GM23338 (cell line): ENCODE measurements at regions not wholly inside any gene's neighbourhood (a gene's known extent, or its start where the extent isn't known, plus 50 kb on each side); places are given as distances from the start of the nearest gene placed in this dataset.

Source experiments
- ATAC-seq: fragments of 200-7000 bp; cut with Tn5 transposase; 3 replicates; pipeline ENCODE4 v1.9.1; 2020
- DNase-seq: peaks from one replicate; pipeline ENCODE4 v3.0.0-alpha.2; 2015; ENCODE audit warnings: low spot score
- H2AFZ ChIP-seq: fragments of 200-600 bp; sonication (generic); 2 replicates; pipeline ENCODE4 v1.8.0; 2016; ENCODE audit warnings: antibody characterized with exemption, mild to moderate bottlenecking, moderate library complexity
- H3F3A ChIP-seq: fragments of 200-600 bp; sonication (generic); replicated peaks from 2 replicates; pipeline ENCODE4 v1.8.0; 2017; ENCODE audit warnings: antibody characterized with exemption, mixed run types, low read depth
- H3K27ac ChIP-seq: fragments of 200-600 bp; sonication (generic); 2 replicates; pipeline ENCODE4 v1.6.1; 2016; ENCODE audit warnings: low read depth
- H3K27me3 ChIP-seq: fragments of 200-600 bp; sonication (generic); 2 replicates; pipeline ENCODE4 v1.8.0; 2016; ENCODE audit warnings: mild to moderate bottlenecking, mixed run types, moderate library complexity; ENCODE audit not compliant: insufficient read depth
- H3K36me3 ChIP-seq: fragments of 200-600 bp; sonication (generic); 2 replicates; pipeline ENCODE4 v1.8.0; 2016; ENCODE audit warnings: mild to moderate bottlenecking; ENCODE audit not compliant: insufficient read depth
- H3K4me1 ChIP-seq: fragments of 200-600 bp; sonication (generic); 2 replicates; pipeline ENCODE4 v1.8.0; 2016; ENCODE audit warnings: mild to moderate bottlenecking, moderate library complexity; ENCODE audit not compliant: insufficient read depth
- H3K4me2 ChIP-seq: fragments of 200-600 bp; sonication (generic); 2 replicates; pipeline ENCODE4 v1.7.1; 2017; ENCODE audit warnings: mixed run types
- H3K4me3 ChIP-seq: fragments of 200-600 bp; sonication (generic); 2 replicates; pipeline ENCODE4 v1.6.1; 2016; ENCODE audit warnings: mixed run types
- H3K79me2 ChIP-seq: fragments of 200-600 bp; sonication (generic); replicated peaks from 2 replicates; pipeline ENCODE4 v1.8.0; 2017; ENCODE audit warnings: mild to moderate bottlenecking; ENCODE audit not compliant: insufficient read depth
- H3K9me2 ChIP-seq: fragments of 200-600 bp; sonication (generic); 2 replicates; pipeline ENCODE4 v1.8.0; 2017; ENCODE audit not compliant: insufficient read depth
- H4K20me1 ChIP-seq: fragments of 200-600 bp; sonication (generic); replicated peaks from 2 replicates; pipeline ENCODE4 v1.8.0; 2017; ENCODE audit warnings: mild to moderate bottlenecking; ENCODE audit not compliant: insufficient read depth
- H3K27ac Mint-ChIP-seq: 2 replicates; pipeline ENCODE4 v1.8.0; 2020; ENCODE audit warnings: inconsistent platforms, mild to moderate bottlenecking, moderate library complexity, mixed read lengths
- H3K27me3 Mint-ChIP-seq: 3 replicates; pipeline ENCODE4 v1.8.0; 2022; ENCODE audit warnings: low read depth, mild to moderate bottlenecking, moderate library complexity, mixed read lengths, inconsistent platforms; ENCODE audit not compliant: insufficient read depth, poor library complexity
- H3K36me3 Mint-ChIP-seq: 3 replicates; pipeline ENCODE4 v1.8.0; 2021; ENCODE audit warnings: low read depth, mild to moderate bottlenecking, inconsistent platforms, moderate library complexity, mixed read lengths
- H3K4me1 Mint-ChIP-seq: 3 replicates; pipeline ENCODE4 v1.8.0; 2020; ENCODE audit warnings: mild to moderate bottlenecking, inconsistent platforms, mixed read lengths
- H3K4me3 Mint-ChIP-seq: 3 replicates; pipeline ENCODE4 v1.8.0; 2021; ENCODE audit warnings: moderate library complexity, mild to moderate bottlenecking, inconsistent platforms, mixed read lengths
- H3K9me3 Mint-ChIP-seq: 3 replicates; pipeline ENCODE4 v1.8.0; 2020; ENCODE audit warnings: moderate library complexity, mild to moderate bottlenecking, inconsistent platforms, mixed read lengths
- CREB1 ChIP-seq: fragments of 250-450 bp; sonication (Bioruptor Pico); IDR thresholded peaks from 2 replicates; pipeline ENCODE4 v1.5.0; 2020; ENCODE audit warnings: low read depth, mild to moderate bottlenecking, moderate library complexity
- CTCF ChIP-seq, 2 experiments: fragments of 200-600 bp in 1 of 2; sonication (generic) in 1 of 2; conservative IDR thresholded peaks; 2 replicates each; pipeline versions ENCODE4 v1.5.1 to v1.6.1; 2016 to 2017; ENCODE audit warnings: antibody characterized with exemption in 2 of 2, low read depth in 2 of 2, mild to moderate bottlenecking in 2 of 2, moderate library complexity in 1 of 2
- ETS1 ChIP-seq: IDR thresholded peaks from 2 replicates; pipeline ENCODE4 v1.6.1; 2016; ENCODE audit warnings: antibody characterized with exemption
- EZH2 ChIP-seq: fragments of 200-600 bp; sonication (generic); IDR thresholded peaks from one replicate; pipeline ENCODE4 v1.8.0; 2017; ENCODE audit warnings: antibody characterized with exemption, mild to moderate bottlenecking, low read depth; ENCODE audit not compliant: unreplicated experiment
- EZH2phosphoT487 ChIP-seq: fragments of 200-600 bp; sonication (generic); IDR thresholded peaks from one replicate; pipeline ENCODE4 v1.8.1; 2018; ENCODE audit warnings: antibody characterized with exemption; ENCODE audit not compliant: unreplicated experiment
- JUNB ChIP-seq: IDR thresholded peaks from one replicate; pipeline ENCODE4 v1.6.1; 2016; ENCODE audit warnings: antibody characterized with exemption; ENCODE audit not compliant: unreplicated experiment
- NANOG ChIP-seq: IDR thresholded peaks from 2 replicates; pipeline ENCODE4 v1.6.1; 2016; ENCODE audit warnings: antibody characterized with exemption, borderline replicate concordance
- POLR2AphosphoS5 ChIP-seq: IDR thresholded peaks from 2 replicates; pipeline ENCODE4 v1.6.1; 2016; ENCODE audit warnings: antibody characterized with exemption, low read depth
- REST ChIP-seq: IDR thresholded peaks from one replicate; pipeline ENCODE4 v1.6.1; 2018; ENCODE audit warnings: antibody characterized with exemption; ENCODE audit not compliant: unreplicated experiment
- STAT1 ChIP-seq: IDR thresholded peaks from one replicate; pipeline ENCODE4 v1.6.1; 2016; ENCODE audit warnings: antibody characterized with exemption; ENCODE audit not compliant: unreplicated experiment
- ZNF114 ChIP-seq: fragments of 250-450 bp; sonication (Bioruptor Pico); IDR thresholded peaks from 2 replicates; pipeline ENCODE4 v1.5.0; 2020; ENCODE audit warnings: mild to moderate bottlenecking, moderate library complexity
- ZNF331 ChIP-seq: fragments of 250-450 bp; sonication (Bioruptor Pico); IDR thresholded peaks from 2 replicates; pipeline ENCODE4 v1.5.0; 2020; ENCODE audit warnings: low read depth, mild to moderate bottlenecking, moderate library complexity
- ZNF462 ChIP-seq: fragments of 250-450 bp; sonication (Bioruptor Pico); IDR thresholded peaks from 2 replicates; pipeline ENCODE4 v1.5.0; 2020; ENCODE audit warnings: mild to moderate bottlenecking, moderate library complexity

GRCh38 chr5:159858871-159859270 lies 57.4 kb upstream of the ADRA1B start:
- H3K27ac ChIP-seq = no peak overlapping the region
- no peaks in the 10 kb centered on the region for H3K36me3 Mint-ChIP-seq
- H3K79me2 ChIP-seq = no peaks in the 10 kb centered on the region
- no peaks in the 10 kb centered on the region for H3K36me3 ChIP-seq
- H3K27ac Mint-ChIP-seq = no peak overlapping the region
- H3K4me2 ChIP-seq = no peak overlapping the region
- H3K27me3 ChIP-seq = no peaks in the 10 kb centered on the region
- DNase-seq = no peak
- TF ChIP-seq EZH2 (no peak), JUNB (no peak), STAT1 (no peak), EZH2phosphoT487 (no peak), NANOG (no peak), REST (no peak), CREB1 (CRISPR knock-in tag) (no peak), ZNF331 (CRISPR knock-in tag) (no peak), POLR2AphosphoS5 (no peak), ZNF462 (CRISPR knock-in tag) (no peak), CTCF (conservative IDR thresholded peaks at IDR 0.05; ENCODE audit: low read depth in 2 of 2) (no peak), ZNF114 (CRISPR knock-in tag) (no peak), ETS1 (no peak)
- H3K9me2 ChIP-seq = peaks cover 4% of the 10 kb centered on the region; the same call in 1 of the 2 replicates
- no peaks in the 10 kb centered on the region for H4K20me1 ChIP-seq
- H2AFZ ChIP-seq = no peak overlapping the region
- no peak for ATAC-seq
- no peaks in the 10 kb centered on the region for H3F3A ChIP-seq
- no peak overlapping the region for H3K4me3 Mint-ChIP-seq
- peaks cover 3% of the 10 kb centered on the region for H3K27me3 Mint-ChIP-seq
- no peaks in the 10 kb centered on the region for H3K4me1 ChIP-seq
- H3K4me1 Mint-ChIP-seq = no peaks in the 10 kb centered on the region
- H3K9me3 Mint-ChIP-seq = no peaks in the 10 kb centered on the region
- H3K4me3 ChIP-seq = no peak overlapping the region
